ENCODE measurements at regions not wholly inside any gene's neighbourhood (a gene's known extent, or its start where the extent isn't known, plus 50 kb on each side); places are given as distances from the start of the nearest gene placed in this dataset.

- TF ChIP-seq CTCF (IDR thresholded peaks at IDR 0.05; ENCODE audit: low read depth, low read length) = no peak
- H3K4me3 ChIP-seq (replicated peaks in 1 of 2; ENCODE audit: low read depth in 2 of 2, low read length in 2 of 2) = no peak overlapping the region
- DNase-seq (ENCODE audit: low read depth in 2 of 2) = no peak
Measured at GRCh38 chr11:10386361-10386760, 68.7 kb upstream of the AMPD3 start.

DNA sequence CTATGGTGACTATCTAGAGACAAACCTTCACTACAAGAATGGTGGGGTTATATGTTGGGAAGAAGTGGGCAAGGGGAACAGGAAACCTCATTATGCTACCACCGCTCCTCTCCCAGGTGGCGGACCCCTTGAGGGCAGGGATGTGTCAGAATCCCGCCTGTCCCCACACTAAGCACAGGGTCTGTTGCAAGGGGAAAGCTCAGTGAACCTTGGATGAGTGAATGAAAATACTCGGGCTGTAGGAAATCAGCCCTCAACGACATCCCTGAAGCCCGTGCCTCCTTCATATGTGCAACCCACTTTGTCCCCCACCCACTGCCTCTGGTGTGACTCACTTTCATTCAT lies 68.2 kb upstream of the AMPD3 start:
- H3K4me3 ChIP-seq (replicated peaks in 1 of 2; ENCODE audit: low read depth in 2 of 2, low read length in 2 of 2) = no peak overlapping the region
- no peak for DNase-seq (ENCODE audit: low read depth in 2 of 2)
- no peak for TF ChIP-seq CTCF (IDR thresholded peaks at IDR 0.05; ENCODE audit: low read depth, low read length)

- TF ChIP-seq CTCF (IDR thresholded peaks at IDR 0.05; ENCODE audit: low read depth, low read length) = no peak
- peak; percentile 68 to 97 for DNase-seq (ENCODE audit: low read depth in 2 of 2)
- no peak overlapping the region for H3K4me3 ChIP-seq (replicated peaks in 1 of 2; ENCODE audit: low read depth in 2 of 2, low read length in 2 of 2)
Measured at GRCh38 chr11:10387206-10388083, 67.6 kb upstream of the AMPD3 start.

- no peak for DNase-seq (ENCODE audit: low read depth in 2 of 2)
- TF ChIP-seq CTCF (IDR thresholded peaks at IDR 0.05; ENCODE audit: low read depth, low read length) = no peak
- H3K4me3 ChIP-seq (replicated peaks in 1 of 2; ENCODE audit: low read depth in 2 of 2, low read length in 2 of 2) = no peak overlapping the region
Measured at GRCh38 chr11:10388101-10388500, 67.0 kb upstream of the AMPD3 start.

DNA sequence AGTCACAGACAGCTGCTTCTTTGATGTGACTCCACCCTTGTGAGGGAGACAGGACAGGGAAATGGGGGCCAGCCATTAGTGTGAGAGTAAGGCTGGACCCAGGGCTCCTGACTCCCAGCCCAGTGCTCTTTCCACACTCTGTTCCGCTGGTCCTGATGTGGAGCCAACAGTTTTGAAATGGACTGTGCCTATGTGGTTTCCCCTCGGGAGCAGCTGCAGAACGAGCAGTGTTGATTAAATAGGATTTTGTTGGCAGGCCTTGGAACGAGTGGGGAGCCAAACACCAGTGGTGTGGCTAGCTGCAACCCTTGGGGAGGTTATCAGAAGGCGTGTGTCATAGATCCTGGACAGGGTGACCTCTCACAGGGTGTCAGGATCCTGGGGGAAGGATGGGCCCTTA lies 66.5 kb upstream of the AMPD3 start:
- peak in 1 of 2 donors; percentile 69 for DNase-seq (ENCODE audit: low read depth in 2 of 2)
- TF ChIP-seq CTCF (IDR thresholded peaks at IDR 0.05; ENCODE audit: low read depth, low read length) = no peak
- no peak overlapping the region for H3K4me3 ChIP-seq (replicated peaks in 1 of 2; ENCODE audit: low read depth in 2 of 2, low read length in 2 of 2)

DNA sequence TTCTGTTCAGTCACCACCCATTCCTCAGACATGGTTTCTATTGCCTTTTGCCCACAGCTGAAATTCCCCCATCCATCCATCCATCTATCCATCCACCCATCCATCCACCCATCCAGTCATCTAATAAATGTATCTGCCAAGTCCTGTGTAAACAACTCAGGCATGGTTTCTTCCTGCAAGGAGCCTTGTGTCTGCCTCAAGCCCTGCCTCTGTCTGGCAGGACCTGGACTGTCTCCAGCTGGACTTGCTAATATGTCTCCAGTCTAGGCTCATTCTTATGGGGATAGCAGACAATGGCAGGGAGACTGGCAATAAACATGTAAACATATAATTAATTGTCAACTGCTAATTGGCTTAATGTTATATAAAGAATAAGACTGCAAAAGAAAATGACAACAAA lies 64.7 kb upstream of the AMPD3 start:
- peak; percentile 28 to 57 for DNase-seq (ENCODE audit: low read depth in 2 of 2)
- no peak for TF ChIP-seq CTCF (IDR thresholded peaks at IDR 0.05; ENCODE audit: low read depth, low read length)
- no peak overlapping the region for H3K4me3 ChIP-seq (replicated peaks in 1 of 2; ENCODE audit: low read depth in 2 of 2, low read length in 2 of 2)
